ENCODE measurements at regions not wholly inside any gene's neighbourhood (a gene's known extent, or its start where the extent isn't known, plus 50 kb on each side); places are given as distances from the start of the nearest gene placed in this dataset.

DNA sequence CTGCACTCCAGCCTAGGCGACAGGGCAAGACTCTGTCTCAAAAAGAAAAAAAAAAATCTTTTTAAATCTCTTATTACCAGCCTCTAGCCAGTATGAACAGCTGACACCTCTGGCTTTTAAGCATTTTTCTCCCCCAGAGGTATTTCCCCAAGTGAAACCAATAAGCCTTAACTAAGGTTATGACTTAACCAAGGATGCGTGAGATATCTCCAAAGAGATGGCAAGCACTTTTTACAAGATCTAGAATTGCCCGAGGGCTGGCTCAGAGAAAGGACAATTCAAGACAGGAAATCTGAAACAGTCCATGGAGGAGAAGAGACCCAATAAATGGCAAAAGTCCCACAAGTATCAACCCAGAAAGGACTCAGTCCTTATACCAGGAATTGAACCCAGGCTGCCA is 362.1 kb downstream of the FOXO1 start:
- no peaks in the 10 kb centered on the region for H3K27me3 ChIP-seq (ENCODE audit: control insufficient read depth in 2 of 2, insufficient read depth in 2 of 2, low read length in 2 of 2)
- DNase-seq (ENCODE audit: extremely low read depth in 1 of 4, low spot score in 3 of 4), result no peak
- no peak for FAIRE-seq
- POLR2A ChIA-PET, result no interaction called here
- no peaks in the 10 kb centered on the region for H3K4me1 ChIP-seq (replicated peaks in 1 of 2; ENCODE audit: control insufficient read depth in 2 of 2, insufficient read depth in 2 of 2, low read length in 2 of 2)
- H3K36me3 ChIP-seq (ENCODE audit: control insufficient read depth, insufficient read depth, low read length), result no peaks in the 10 kb centered on the region
- no peak for TF ChIP-seq ZNF512 (tag; IDR thresholded peaks at IDR 0.05)
- no peak for TF ChIP-seq MBD1 (CRISPR knock-in tag; IDR thresholded peaks at IDR 0.05)
- TF ChIP-seq, protein P1, sequence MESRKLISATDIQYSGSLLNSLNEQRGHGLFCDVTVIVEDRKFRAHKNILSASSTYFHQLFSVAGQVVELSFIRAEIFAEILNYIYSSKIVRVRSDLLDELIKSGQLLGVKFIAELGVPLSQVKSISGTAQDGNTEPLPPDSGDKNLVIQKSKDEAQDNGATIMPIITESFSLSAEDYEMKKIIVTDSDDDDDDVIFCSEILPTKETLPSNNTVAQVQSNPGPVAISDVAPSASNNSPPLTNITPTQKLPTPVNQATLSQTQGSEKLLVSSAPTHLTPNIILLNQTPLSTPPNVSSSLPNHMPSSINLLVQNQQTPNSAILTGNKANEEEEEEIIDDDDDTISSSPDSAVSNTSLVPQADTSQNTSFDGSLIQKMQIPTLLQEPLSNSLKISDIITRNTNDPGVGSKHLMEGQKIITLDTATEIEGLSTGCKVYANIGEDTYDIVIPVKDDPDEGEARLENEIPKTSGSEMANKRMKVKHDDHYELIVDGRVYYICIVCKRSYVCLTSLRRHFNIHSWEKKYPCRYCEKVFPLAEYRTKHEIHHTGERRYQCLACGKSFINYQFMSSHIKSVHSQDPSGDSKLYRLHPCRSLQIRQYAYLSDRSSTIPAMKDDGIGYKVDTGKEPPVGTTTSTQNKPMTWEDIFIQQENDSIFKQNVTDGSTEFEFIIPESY (CRISPR knock-in tag; IDR thresholded peaks at IDR 0.05), result no peak
- no peak for TF ChIP-seq XRCC3 (IDR thresholded peaks at IDR 0.05)
- TF ChIP-seq, protein P2, sequence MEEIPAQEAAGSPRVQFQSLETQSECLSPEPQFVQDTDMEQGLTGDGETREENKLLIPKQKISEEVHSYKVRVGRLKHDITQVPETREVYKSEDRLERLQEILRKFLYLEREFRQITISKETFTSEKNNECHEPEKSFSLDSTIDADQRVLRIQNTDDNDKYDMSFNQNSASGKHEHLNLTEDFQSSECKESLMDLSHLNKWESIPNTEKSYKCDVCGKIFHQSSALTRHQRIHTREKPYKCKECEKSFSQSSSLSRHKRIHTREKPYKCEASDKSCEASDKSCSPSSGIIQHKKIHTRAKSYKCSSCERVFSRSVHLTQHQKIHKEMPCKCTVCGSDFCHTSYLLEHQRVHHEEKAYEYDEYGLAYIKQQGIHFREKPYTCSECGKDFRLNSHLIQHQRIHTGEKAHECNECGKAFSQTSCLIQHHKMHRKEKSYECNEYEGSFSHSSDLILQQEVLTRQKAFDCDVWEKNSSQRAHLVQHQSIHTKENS (CRISPR knock-in tag; IDR thresholded peaks at IDR 0.05), result no peak
- intact Hi-C loops (cut with micrococcal nuclease), result no loop called here
- no peaks in the 10 kb centered on the region for H3K9me3 ChIP-seq (replicated peaks; ENCODE audit: control insufficient read depth, insufficient read depth, low read depth, low read length)
- in situ Hi-C loops (cut with MboI), result no loop called here
- no peak overlapping the region for H2AFZ ChIP-seq (ENCODE audit: low read depth, low read length)
- CTCF ChIA-PET (ENCODE audit: low intra/inter-chr PET ratio), result no interaction called here
- no TSS peak for BruUV-seq (replicated peaks)
- H3K27ac ChIP-seq (ENCODE audit: extremely low read depth, low read depth, low read length), result no peak overlapping the region
- no peak overlapping the region for H3K4me3 ChIP-seq
- 0% methylated on average over 3 of the region's 3 CpGs for WGBS (ENCODE audit: insufficient coverage, low coverage, missing lambda C conversion rate)
- no peaks in the 10 kb centered on the region for H3K79me2 ChIP-seq (ENCODE audit: control insufficient read depth, insufficient read depth, low read length)
- H4K20me1 ChIP-seq (replicated peaks; ENCODE audit: control insufficient read depth, insufficient read depth, low read length), result no peaks in the 10 kb centered on the region
- no peak overlapping the region for H3K9ac ChIP-seq (ENCODE audit: insufficient read depth in 1 of 2, low read depth in 2 of 2, low read length in 2 of 2)
- H3K9me1 ChIP-seq (ENCODE audit: control insufficient read depth, insufficient read depth, low read length), result no peaks in the 10 kb centered on the region
- H3K4me2 ChIP-seq (ENCODE audit: insufficient read depth, low read length), result no peak overlapping the region
- ATAC-seq, result no peak
